ENCODE measurements at regions not wholly inside any gene's neighbourhood (a gene's known extent, or its start where the extent isn't known, plus 50 kb on each side); places are given as distances from the start of the nearest gene placed in this dataset.

DNA sequence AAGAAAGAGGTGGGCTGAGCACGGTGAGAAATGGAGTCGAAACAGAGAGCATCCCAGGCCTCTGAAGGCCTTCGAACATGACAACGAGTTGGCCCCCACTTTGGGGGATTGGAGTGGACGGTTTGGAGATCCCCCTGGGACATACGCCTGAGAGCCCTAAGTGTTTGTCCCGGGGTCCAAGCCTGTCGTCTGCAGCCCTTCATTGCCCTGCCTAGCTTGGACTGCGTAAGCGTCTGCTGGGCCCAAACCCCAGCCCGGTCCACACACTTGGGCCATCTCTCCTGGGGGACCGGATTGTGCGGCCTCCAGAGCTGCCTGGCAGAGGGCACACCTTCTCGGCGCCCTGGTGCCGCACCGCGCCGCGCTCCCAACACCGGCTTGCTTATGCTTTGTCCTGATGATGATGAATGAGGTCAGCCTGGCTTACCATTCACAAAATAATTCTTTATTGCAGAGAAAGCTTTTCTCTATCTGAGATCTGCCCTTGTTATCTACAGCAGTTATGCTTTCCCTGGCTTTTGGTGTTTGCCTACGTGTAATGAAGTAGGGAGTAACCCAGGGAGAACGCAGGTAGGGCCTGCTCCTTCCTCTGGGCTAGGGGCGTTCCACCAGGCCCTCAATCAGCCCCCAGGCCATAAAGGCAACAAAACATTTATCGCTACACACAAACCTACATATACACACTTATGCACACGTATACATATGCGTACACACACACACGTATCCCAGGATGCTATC, 85.9 kb upstream of the PPARA start:
- no peak for DNase-seq (ENCODE audit: extremely low read depth in 1 of 2, low read depth in 1 of 2)

DNA sequence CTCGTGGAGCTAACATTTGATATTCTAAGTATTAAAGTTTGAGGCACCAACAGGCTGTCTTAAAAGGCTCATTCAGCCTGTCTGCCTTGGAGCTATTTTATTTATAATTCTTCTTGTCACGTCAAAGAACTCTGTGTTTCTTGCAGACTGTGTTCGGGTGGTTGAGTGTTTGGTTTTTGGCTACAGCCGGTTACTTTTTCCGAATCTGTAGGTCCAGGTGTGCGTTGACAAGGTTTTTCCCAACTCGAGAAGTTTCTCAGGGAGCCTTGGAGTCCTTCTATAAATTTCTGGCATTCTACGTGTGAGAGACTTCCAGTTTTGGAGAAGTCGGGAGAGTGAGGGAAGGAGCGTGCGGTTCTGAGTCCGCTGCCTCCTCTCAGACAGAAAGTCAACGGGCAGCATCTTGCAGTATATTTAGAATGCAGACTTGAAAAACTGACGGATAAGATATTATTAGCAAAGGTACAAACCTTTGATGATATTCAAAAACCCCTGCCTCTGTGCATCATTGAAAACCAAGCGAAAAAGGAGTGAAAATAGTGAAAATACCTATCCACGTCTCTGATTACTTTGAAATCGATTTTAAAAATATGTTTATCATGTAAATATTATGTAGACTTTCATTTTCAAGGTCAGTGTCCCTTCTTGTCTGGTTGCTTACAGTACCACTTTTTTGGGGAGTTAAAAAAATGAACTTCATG, 85.2 kb upstream of the PPARA start:
- no peak for DNase-seq (ENCODE audit: extremely low read depth in 1 of 2, low read depth in 1 of 2)

DNA sequence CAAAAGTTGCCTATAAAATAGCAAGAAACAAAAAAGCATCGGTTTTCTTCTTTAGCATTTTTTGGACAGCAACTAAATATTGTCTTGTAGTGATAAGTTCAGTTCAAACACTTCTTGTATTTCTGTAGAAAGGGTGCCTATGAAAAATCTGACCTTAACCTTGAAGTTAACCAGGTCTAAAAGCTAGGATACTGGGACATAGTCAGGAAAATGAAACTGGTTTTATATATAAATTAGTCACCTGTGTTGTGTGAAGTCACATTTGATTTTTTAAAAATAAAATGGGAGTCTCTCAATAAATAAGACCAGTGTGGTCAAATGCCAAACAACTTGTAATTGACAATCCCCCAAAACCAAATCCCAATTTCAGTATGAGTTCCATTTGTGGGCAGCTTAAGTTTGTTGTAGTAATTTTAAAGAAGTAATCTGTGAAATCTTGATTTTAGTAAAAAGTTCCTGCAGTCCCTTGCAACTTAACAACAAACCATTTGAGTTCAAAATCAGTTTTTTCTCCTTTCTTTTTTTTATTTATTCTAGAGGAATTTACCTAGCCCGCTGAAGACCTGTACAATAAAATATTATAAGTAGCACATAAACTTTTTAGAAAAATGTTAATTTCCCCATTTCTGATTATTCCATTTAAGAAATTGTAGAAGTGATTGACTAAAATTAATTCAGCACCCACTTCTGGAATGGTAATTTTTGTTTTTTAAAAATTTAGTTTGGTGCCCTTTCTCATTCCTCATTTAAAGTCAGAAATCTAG, 84.5 kb upstream of the PPARA start:
- no peak for DNase-seq (ENCODE audit: extremely low read depth in 1 of 2, low read depth in 1 of 2)

DNA sequence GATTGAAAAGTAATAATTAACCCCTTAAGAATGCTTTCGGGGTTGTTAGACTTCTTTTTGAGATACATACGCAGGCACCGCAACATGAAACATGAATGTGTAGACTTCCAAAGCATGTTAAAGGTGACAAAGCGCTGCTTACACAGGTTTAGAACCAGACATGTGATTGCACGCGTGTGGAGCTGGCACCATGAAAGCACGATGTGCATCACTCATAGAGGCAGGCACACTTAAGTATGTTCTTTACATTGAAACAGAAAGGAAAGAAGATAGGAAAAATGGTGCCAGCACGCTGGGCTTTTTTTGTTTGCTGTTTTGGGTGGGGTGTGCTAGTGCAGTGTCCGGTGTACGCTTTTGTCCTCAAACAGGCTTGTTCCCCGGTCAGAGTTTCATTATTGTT, 83.6 kb upstream of the PPARA start:
- DNase-seq (ENCODE audit: extremely low read depth in 1 of 2, low read depth in 1 of 2), result no peak

DNA sequence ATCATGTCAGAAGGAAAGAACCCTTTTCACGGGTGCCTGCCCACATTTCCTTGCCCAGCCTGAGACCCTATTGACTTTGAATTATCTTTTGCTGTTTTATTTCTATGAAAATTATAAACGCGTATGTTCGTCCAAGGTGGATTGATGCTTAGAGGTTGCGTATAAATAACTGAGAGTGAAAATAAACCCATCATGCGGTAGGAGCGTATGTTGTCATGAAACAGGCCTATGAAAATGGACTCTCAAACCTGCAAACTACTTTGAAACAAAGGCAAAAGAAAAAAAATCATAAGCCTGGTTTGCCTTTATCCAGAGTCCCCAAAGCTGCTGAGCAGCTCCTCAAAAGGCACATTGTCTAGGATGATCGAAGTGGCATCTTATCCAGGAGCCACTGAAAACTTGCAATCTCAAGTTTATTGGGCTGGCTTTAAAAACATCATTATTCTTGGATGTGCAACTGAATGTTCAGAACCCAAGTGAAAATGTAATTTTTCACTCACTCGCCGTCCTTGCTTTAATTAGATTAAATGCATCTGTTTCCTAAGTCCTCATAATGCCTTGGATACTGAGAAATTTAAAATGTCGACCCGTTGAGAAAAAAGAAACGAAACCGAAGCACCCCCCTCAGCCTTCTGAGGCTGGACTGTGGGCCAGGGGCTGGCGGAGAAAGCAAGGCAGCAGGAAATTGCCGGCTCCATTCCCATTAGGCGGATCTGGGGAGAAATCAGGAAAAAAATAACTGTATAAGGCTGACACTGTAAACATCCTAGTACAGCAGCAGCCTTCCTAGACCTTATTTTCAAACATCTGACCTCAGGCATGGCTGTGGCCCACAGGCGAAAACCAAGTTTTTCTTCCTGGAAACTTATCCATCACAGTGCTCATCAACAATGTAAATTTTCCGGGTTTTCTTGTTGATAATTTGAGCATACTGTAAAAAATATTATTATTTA, 82.9 kb upstream of the PPARA start:
- no peak for DNase-seq (ENCODE audit: extremely low read depth in 1 of 2, low read depth in 1 of 2)

DNA sequence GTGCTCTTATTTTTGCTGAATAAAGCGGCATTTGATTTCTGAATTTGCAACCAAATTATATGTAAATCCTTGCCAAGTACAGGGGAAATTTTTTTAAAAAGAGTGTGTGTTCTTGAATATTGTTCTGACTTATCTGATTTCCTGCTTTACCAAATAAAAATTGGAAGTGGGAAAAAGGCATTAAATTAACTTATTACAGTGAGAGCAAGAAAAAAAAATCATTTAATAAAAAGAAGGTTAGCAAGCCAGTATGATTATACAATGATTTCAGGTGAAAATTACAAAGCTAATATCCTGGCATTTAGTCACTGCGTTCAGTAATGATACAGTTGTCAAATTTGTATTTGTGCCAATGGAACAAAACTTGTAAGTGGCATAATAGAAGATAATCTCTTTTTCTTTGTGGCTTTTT, 82.1 kb upstream of the PPARA start:
- DNase-seq (ENCODE audit: extremely low read depth in 1 of 2, low read depth in 1 of 2), result no peak

DNA sequence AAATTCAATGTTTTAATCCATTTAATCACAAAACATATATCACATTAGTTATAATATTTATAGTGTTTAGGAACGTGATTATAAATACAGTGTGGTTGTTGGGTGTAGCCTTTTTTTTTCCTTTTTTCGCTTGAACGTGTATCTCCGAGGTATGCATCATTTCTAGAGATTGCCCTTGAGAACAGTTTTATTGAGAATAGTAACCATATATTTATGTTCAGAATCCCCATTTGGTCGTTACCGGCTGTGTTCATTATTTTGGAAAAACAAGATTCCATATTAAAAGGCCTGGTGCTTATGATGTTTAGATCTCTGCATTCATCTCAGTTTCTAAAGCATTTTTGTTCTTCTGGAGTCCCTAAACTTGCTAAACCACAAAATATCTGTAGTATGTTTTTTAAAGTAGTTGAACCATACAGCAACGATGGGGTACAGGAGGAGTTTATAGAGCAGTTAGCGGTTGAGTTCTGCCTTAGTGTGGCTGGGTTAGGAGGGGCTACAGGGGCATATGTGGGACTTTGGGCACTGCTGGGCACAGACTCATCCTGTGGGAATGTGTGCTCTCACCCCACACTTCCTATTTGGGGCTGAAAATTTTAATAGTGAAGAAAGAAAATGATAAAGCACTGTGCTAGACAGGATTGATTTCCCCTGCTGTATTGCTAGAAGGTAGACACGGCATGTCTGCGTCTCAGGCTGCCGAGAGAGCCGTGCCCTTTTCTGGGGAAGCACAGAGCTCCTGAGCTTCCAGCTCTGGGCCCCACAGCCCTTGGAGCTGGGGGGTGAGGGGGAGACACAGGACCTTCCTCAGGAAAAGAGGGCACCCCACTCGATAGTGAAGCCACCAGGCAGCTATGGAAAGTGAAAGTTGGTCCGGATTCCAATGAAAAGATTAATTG, 81.5 kb upstream of the PPARA start:
- DNase-seq (ENCODE audit: extremely low read depth in 1 of 2, low read depth in 1 of 2), result no peak

DNA sequence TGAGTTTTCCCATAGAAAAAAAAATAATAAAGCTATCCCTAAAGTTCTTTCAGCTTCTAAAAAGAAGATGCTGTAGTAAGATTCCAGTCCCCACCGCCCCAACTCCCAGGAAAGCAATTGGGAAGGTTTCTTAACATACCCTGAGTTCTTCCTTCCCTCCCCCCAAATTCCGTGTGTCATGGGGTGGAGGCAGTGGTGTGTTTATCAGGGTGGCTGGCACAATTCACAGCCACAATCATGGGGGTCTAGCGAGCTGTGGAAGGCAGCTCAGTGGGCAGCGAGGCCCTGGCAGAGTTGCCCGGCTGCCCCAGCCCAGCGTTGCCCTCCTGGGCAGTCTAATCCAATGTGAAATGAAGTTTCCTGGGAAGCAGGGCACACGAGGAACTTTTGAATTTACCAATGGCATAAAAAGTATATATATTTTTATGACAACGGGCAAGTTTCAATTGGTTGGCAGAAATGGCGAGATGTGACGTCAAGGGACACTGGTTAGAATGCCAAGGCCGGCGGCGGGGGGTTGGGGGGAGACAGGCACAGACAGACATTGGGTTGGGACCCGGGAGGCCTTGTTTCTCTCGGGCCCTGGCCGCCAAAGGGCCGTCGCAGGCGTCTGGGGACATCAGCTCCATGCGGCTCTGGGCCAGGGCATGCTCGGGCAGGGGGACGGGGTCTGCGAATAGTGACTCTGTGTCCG, 80.7 kb upstream of the PPARA start:
- no peak for DNase-seq (ENCODE audit: extremely low read depth in 1 of 2, low read depth in 1 of 2)

DNA sequence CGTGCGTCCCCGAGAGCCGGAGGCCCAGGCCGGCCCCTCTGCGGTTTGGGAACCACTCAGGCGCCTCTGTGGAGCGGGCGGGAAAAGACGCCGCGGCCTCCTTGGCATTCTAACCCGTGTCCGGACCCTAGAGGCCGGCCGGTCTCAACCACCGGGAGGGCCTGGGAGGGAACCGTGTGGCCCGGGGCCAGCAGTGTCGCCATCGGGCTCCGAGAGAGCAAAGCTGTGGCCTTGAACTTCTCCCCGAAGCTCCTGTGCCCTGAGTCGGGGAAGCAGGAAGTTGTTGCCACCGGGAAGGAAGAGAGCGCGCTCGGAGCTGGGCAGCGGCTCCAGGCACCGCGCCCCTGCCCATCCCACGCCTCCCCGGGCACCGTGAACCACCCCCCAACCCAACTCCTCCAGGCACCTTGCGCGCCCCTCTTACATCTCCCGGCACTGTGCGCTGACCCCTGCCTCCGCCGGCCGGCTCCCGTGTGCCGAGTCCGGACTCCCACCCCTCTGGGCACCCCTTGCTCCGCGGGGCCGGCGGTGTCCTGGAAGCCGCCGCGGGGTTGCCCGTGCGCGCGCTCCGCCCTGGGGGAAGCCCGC, 80.0 kb upstream of the PPARA start:
- DNase-seq (ENCODE audit: extremely low read depth in 1 of 2, low read depth in 1 of 2), result no peak

DNA sequence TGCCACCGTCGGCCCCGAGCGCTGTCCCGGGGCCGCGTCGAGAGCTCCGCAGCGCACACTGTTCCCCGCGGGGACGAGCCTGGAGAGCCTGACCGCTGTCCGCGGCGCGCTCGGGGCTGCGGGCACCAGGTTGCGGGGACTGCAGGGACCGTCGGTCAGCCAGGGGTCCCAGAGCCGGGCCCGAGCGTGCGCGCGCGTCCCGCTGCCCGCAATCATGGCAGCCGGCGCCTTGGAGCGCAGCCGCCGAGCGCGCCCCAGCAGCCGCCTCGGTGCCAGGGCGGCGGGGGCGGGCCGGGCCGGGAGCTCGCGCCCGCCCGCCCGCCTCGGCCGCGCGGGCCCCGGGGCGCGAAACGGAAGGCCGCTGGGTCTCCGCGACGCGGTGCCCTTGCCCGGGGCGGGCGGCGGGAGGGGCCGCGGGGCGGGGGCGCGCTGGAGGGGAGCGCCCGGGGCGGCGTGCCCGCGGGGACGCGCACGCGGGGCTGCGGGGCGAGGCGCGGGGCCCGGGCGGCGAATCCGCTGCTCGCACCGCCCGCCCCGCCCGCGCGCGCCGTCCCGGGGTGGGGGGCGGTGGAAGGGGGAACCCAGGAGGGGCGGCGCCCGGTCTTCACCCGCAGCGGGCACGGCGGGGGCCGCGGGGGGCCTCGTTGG, 79.4 kb upstream of the PPARA start:
- no peak for DNase-seq (ENCODE audit: extremely low read depth in 1 of 2, low read depth in 1 of 2)

DNA sequence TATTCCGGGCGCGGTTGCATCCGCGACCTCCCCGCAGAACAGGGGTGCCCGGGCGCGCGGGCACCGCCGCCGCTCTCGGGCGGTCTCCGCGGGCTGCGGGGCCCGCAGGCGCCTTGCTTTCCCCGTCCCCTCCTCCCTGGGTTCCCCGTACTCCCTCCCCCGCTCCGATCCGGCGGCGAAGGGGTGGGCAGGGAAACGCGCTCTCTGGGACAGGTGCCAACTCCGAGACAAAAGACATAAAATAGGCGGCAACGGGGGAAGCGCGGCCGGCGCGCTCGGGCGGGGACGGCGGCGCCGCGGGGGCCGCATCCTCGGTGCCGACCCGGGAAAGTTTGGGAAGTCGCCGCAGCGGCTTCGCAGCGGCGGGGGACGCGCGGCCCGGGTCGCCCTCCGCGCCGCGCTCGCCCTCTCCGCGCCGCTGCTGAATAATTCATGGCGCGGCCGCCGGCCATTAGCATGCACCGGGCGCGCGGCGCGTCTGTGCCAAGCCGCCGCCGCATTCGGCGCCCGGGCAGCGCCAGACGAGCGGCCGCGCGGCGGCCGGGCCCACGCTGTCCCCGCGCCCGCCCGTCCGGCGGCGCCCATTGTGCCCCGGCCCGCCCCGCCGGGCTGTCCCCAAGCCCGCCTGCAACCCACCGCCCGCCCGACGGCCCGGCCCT, 78.7 kb upstream of the PPARA start:
- no peak for DNase-seq (ENCODE audit: extremely low read depth in 1 of 2, low read depth in 1 of 2)

DNA sequence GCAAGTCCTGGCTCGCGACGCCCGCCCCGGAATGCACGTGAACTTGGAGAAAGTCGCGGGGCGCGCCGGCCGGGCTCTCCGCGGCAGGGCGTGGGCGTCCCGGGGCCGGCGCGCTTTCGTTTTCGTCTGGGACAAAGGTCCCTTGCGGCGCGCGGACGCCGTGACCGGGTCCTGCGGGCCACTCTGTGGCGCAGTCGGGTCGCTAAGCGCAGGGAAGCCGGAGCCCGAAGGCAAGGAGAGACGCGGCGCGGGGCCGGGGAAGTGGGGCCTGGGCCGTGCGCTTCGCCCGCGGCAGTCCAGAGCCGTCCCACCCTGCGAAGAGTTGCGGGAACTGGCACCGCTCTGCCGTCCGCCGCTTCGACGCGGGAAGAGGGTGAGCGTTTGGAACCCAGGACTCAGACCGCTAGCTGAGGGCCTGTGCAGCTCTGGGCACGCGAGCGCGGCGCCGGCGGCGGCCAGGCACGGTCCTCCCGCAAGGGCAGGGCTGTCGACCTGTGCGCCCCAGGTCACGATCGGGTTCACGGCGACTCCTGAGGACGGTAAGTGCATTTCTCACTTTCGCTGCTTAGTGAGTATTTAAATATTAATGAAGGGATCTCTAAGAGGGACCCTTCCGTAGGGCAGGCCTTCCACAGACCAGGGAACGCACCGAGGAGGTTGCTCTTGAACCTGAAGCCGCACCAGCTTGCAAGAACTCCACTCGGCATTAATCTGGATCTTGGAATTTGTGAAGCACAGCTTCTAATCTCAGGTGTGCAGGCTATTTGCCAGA, 78.0 kb upstream of the PPARA start:
- DNase-seq (ENCODE audit: extremely low read depth in 1 of 2, low read depth in 1 of 2), result no peak

DNA sequence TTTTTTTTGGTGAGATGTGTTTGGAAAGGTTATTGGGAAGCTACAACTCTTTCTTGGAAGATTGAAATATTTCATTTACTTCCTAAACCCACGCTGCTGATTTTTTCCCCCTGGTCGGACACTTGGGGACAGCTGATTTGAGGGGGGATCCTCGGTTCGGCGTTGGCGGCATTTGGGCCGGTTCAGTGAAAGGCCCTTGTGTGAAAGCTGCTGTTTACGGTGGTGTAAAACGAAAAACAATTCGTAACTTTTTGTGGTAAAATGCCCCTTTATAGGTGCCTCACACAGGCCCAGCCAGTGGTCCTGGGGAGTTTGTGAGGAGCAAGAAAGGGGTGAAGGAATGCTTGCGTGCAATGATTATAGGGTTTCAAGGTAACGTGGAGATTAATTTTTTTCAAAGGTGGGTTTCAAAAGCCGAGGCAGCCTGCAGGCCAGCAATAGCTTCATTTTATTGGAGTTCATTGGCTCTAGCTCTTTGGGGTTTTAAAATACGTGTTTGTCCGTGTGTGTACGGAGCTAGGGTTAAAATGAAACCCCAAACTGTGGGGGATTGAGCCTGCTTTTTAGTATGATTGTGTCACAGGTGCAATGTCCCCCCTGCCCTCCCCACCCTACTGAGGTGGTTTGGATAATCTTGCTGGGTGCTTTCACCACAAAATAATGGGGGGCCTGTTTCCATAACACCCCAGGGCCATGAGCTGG, 77.2 kb upstream of the PPARA start:
- no peak for DNase-seq (ENCODE audit: extremely low read depth in 1 of 2, low read depth in 1 of 2)

DNA sequence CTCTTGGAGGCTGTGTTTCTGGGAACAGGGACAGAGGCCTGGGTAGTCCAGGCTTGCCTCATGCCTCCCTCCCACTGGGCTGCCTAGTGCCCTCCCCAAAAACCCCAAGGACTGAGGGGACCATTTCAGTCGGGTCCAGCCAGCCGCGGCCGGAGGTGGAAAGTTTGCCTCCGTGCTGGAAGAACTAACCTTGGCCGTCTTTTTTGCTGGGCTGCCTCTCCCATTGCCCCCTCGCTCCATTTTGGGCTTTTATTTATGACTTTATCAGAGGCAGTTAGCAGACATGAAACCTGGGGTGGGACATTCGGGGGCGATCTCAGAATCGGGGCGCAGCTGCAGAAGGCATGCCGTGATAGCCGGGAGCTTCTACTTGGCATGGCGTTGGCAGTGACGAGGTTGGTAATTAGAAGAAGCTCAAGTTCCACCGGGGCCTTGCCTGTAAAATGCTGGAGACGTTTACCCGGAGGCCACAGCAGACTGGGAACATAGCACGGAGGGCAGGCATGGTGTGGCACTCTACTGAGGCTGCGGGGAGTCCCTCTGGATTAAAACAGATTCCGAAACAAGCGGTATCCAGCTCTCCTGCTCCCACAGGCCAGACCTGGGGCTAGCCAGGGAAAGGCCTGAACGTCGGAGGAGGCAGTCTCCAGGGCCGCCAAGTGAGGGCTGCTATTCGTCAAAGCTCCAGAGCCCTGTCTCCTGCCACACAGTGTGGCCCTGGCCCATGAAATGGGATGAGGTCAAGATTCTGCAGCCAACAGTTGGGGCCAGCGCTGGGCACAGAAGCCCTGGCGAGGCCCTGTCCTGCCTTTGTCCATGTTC, 76.4 kb upstream of the PPARA start:
- no peak for DNase-seq (ENCODE audit: extremely low read depth in 1 of 2, low read depth in 1 of 2)

DNA sequence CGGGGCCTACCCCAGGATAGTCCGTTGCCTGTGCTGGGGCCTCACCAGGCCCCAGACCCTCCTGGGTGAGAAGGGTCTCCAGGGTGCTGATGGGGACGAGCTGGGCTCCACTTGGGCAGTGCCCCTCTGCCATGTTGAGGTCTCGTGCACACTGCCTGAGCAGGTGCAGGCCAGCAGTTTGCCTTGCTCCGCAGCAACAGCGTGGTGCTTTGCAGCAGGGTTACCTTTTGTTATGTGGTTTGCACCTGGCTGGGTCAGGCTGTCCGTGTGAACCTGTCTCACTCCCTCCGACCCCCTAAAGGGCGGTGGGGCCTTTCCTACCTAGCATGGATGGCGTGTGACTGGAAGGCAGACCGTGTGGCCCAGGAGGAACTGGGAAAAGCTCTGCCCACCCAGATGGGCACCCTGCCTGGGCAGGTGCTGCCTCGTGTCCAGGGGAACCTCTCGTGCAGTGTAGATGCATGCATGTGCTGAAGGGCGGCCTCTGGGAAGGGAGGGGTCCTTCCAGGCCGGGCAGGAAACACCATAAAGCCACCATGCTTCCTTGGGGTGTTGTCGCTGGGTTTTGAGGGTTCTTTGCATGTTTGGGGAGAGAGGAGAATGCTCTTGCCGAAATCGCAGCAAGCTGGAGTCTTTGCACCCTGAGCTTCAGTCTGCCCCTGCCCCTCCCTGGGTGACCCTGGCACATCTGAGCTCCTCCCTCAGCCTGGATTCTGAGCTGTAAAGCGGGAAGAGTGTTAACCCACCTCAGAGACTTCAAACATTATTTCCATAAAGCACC, 75.4 kb upstream of the PPARA start:
- DNase-seq (ENCODE audit: extremely low read depth in 1 of 2, low read depth in 1 of 2), result no peak
